NCI-H1930 (cell line): ENCODE measurements at regions not wholly inside any gene's neighbourhood (a gene's known extent, or its start where the extent isn't known, plus 50 kb on each side); places are given as distances from the start of the nearest gene placed in this dataset.

Source experiments
- DNase-seq, 2 experiments: peaks; one replicate each; lab custom pipeline; 2025; lab: John Stamatoyannopoulos, UW

- no peak for DNase-seq
These were observed 817.6 kb downstream of the CCSER2 start for GRCh38 chr10:85145966-85146365.

GRCh38 chr10:85147346-85148250, 819.2 kb downstream of the CCSER2 start:
- no peak for DNase-seq

DNA sequence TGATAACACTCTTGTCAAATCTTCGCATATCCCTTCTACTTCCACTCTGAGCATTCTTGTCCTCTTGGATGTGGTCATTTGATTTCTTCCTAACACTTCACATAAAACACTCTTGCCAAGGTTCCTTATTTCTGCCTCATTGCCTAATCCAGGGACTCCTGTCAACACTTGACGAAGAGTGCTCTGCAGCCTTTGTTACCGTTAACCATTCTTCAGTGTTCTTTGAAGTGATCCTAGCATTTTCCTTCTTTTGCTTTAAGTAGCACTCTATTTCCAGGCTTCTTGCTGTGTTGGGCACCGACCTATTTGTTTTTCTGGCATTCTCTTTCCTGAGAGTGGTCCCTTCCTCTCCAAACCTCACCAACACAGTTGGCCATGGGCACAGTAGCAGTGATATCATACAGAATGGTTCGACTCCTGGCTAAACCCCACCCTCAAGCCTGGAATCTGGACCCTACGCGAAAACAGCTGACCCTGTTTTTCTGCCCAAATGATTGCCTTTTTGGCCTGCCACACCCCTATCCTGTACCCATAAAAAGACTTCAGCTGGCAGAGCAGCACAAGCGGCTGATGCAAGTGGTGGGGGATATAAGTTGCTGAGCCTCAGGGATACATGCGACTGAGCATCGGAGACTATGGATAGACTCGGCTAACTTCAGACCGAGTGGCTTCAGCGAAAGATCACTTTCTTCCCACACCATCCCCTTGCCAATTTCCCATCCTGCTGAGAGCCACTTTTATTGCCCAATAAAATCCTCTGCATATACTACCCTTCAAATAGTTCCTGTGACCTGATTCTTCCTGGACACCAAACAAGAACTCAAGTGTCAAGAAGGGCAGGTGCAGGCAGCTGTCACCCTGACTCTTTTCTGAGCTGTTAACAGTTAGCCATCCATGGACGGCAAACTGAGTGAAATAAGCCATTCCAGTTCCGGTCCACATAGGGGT, 820.6 kb downstream of the CCSER2 start:
- DNase-seq, result no peak

DNA sequence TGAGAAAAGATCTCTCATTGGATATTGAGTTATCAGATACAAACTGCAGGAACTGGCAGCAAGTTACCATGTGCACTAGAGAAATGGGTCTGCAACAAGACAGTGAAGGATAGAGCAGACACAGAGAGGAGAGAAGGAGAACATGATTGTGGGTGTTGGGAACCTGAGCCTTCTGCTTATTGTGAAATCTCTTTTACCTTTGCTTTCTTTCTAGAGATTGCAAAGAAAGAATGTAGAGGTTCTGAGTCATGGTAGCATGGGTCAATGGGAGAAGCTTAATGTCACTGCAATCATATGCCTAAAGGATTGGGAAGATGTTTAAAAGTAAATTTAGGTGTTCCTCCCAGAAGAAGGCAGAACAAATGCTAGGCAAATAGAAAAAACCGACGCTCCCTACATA, 821.4 kb downstream of the CCSER2 start:
- DNase-seq, result no peak

DNA sequence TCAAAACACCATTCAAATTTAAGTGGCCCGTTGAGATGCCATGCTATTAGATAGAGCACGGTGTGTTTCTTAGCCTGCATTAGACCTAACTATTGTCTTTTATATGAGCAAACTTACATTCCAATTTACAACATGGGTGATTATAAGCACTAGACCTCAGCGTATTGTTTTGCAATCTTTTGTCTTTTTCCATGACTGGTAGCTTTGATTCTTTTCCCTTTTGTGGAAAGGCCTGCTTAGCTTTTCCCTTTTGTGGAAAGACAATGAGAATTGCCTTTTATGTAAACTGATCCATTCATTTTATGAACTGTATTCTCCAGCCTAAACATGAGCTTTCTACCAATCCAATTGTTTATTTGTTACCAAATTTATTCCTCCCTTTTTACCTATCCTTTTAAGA, 823.1 kb downstream of the CCSER2 start:
- DNase-seq, result peak in 1 of 2 experiments; percentile 18

GRCh38 chr10:85152496-85152895, 824.1 kb downstream of the CCSER2 start:
- DNase-seq, result no peak

GRCh38 chr10:85152911-85153310, 824.5 kb downstream of the CCSER2 start:
- DNase-seq, result no peak

DNA sequence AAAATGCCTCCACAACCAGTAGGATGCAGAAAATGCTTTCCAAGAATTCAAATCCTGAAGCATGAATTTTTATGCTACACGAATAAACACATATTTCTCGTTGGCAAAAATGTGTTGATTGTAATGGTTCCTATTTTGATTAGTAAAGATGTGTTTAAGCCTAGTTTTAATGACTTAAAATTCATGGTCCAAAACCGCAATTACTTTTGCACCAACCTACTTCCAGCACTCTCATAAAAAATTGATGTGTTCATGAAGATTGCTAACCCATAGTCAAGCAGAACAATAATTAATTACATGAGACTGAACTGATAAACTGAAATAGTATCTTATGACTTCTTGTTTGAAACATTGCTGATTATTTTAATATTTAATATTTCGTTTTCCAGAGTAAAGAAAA, 828.8 kb downstream of the CCSER2 start:
- DNase-seq, result no peak

DNA sequence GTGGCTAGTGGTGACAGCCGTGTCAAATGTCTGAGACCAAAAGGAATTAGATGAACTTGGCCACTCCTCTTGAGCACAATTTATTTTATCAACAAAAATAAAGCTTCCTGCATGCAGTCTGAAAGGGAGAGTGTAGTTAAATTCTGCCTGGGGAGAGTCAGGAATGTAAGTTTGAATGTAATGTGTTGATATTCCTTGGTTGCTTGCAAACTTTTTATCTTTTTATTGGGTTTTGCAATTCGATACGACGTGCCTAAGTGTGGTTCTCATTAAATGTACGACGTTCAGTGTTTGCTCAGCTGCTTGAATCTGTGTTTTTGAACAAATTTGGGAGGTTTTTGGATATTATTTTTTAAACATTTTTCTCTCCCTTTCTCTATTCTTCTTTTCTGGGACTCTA, 839.9 kb downstream of the CCSER2 start:
- DNase-seq, result no peak

GRCh38 chr10:85170026-85170425, 841.6 kb downstream of the CCSER2 start:
- DNase-seq, result no peak

- no peak for DNase-seq
These were observed 847.2 kb downstream of the CCSER2 start for GRCh38 chr10:85175635-85176034.

DNA sequence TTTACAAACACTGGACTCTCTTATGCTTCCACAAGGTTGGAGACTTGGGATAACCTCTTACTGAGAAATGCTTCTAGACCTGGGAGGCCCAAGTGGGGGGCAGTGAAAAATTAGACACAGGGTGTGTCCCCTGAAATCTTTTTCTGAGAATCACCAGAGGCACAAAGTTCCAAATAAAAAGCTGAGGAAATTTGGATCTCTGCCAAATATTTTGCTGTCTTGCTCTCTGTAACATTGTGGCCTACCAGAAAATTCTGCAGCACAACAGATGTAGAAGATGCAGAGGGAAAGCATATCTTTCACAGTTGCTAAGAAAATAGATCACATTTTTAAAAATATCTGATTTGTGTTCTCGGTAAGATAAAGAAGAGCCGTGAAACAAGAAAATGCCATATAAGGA, 849.4 kb downstream of the CCSER2 start:
- DNase-seq, result no peak

- DNase-seq, result no peak
These were observed 858.7 kb downstream of the CCSER2 start for GRCh38 chr10:85187047-85187446.

- no peak for DNase-seq
These were observed 860.5 kb downstream of the CCSER2 start for GRCh38 chr10:85188770-85189484.

- no peak for DNase-seq
These were observed 865.4 kb downstream of the CCSER2 start for GRCh38 chr10:85193796-85194195.

DNA sequence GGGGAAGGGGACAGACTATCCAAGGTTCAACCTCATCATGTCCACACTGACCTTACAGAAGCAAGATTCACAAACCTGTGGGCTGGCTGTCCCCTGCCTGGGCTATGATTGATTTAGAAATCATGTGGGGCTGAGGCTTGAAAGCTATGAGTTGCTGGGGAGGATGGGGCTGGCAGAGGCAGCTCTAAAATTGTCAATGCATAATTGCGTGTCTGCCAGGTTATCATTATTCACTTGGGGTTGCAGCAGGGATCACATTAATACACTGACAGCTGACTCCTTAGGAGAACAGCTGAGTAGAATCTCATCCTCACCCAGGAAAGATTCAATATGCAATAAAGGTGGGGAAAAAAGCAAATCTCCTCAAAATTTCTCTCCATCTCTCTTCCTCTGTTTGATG, 866.3 kb downstream of the CCSER2 start:
- DNase-seq, result no peak

DNA sequence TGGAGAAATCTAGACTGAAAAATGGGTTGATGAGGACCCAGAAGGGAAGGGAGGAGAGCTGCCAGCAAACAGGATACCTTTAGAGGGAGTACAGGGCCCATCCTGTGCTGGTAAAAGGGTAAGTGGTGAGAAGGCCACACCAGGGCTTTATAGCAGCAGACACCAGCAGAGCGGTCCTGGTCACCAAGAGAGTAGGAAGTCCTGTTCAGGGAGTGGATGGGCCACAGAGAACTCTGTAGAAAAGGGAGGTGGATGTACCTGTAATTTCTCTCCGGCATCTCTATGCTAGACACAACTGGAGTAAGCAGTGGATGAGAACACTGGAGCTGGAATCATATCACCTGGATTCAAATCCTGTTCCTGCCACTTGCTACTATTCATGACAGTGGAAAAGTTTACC, 867.2 kb downstream of the CCSER2 start:
- no peak for DNase-seq

DNA sequence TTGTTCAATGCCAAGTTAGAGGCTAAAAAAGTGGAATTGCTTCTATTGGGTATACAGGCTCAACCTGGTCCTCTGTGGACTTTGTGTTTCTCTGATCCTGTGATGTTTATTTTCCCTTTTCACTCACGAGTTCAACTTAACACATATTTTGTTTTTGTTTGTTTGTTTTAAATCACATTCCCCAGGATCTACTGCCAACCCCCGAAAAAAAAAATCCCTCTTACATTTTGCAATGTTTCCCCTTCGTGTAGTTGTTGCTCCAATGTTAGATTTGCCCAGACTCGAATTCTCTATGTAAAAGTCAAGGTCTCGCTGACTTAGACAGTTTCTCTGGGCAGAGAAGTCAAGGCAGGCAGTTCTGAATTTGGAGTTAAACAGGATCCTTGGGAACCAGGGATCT, 876.4 kb downstream of the CCSER2 start:
- no peak for DNase-seq

DNA sequence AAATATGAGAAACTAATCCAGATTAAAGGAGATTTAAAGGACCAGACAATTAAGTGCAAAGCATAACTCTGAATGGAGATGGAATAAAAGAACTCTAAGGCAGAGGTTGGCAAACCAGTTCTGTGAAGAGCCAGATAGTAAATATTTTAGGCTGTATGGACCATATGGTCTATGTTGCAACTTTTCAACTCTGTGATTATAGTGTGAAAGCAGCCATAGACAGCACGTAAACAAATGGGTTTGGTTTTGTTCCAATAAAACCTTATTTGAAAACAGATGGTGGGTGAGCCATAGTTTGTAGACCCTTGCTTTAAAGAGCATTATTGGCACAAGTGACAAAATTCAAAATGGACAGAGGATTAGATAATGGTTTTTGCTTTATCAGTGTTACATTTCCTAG, 884.1 kb downstream of the CCSER2 start:
- no peak for DNase-seq

GRCh38 chr10:85213493-85213892, 885.1 kb downstream of the CCSER2 start:
- DNase-seq, result no peak

DNA sequence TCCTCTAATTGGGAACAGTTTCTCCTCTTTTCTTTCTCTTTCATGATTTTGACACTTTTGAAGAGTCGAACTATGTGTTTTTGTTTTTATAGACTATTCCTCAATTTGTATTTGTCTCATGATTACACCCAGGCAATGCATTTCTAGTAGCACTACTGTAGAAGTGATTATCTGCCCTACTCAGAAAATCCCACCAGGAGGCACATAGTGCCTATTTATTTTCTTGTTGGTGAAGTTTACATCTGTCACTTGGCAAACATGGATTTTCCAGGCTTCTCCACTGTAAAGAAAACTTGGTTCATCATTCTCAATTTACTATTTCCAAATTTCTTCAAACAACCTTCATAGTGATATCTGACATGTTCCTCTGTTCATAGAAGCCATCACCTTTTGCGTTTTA, 893.9 kb downstream of the CCSER2 start:
- no peak for DNase-seq

GRCh38 chr10:85224366-85224940, 896.1 kb downstream of the CCSER2 start:
- DNase-seq, result no peak
